ENCODE measurements at regions not wholly inside any gene's neighbourhood (a gene's known extent, or its start where the extent isn't known, plus 50 kb on each side); places are given as distances from the start of the nearest gene placed in this dataset.

GRCh38 chr1:82923931-82924330 is 1075.0 kb downstream of the TTLL7 start:
- DNase-seq, result no peak

- no peak for DNase-seq
These were observed 1077.2 kb downstream of the TTLL7 start for GRCh38 chr1:82921759-82922158.

- no peak for DNase-seq
These were observed 1078.3 kb downstream of the TTLL7 start for GRCh38 chr1:82920418-82921248.

- no peak for DNase-seq
These were observed 1079.1 kb downstream of the TTLL7 start for GRCh38 chr1:82919837-82920236.

- DNase-seq, result no peak
These were observed 1091.6 kb downstream of the TTLL7 start for GRCh38 chr1:82907313-82907712.

- no peak for DNase-seq
These were observed 1095.3 kb downstream of the TTLL7 start for GRCh38 chr1:82903626-82904025.

GRCh38 chr1:82901561-82901960 is 1097.4 kb downstream of the TTLL7 start:
- peak; percentile 65 for DNase-seq

GRCh38 chr1:82901118-82901517 is 1097.8 kb downstream of the TTLL7 start:
- peak; percentile 17 for DNase-seq

GRCh38 chr1:82899017-82899416 is 1098.3 kb downstream of the ADGRL2 start:
- DNase-seq, result no peak

GRCh38 chr1:82897549-82897948 is 1096.8 kb downstream of the ADGRL2 start:
- no peak for DNase-seq

GRCh38 chr1:82896036-82896435 is 1095.3 kb downstream of the ADGRL2 start:
- DNase-seq, result no peak

GRCh38 chr1:82894635-82895034 is 1093.9 kb downstream of the ADGRL2 start:
- DNase-seq, result no peak

- peak; percentile 94 for DNase-seq
These were observed 1093.2 kb downstream of the ADGRL2 start for GRCh38 chr1:82893712-82894470.

GRCh38 chr1:82880506-82880905 is 1079.8 kb downstream of the ADGRL2 start:
- DNase-seq, result no peak

GRCh38 chr1:82879701-82880305 is 1079.1 kb downstream of the ADGRL2 start:
- DNase-seq, result peak; percentile 77

GRCh38 chr1:82875170-82875569 is 1074.4 kb downstream of the ADGRL2 start:
- no peak for DNase-seq

- DNase-seq, result no peak
These were observed 1073.3 kb downstream of the ADGRL2 start for GRCh38 chr1:82874041-82874440.

- no peak for DNase-seq
These were observed 1069.6 kb downstream of the ADGRL2 start for GRCh38 chr1:82870332-82870731.

GRCh38 chr1:82867781-82868180 is 1067.0 kb downstream of the ADGRL2 start:
- no peak for DNase-seq

- no peak for DNase-seq
These were observed 1061.0 kb downstream of the ADGRL2 start for GRCh38 chr1:82861749-82862148.

GRCh38 chr1:82858031-82858430 is 1057.3 kb downstream of the ADGRL2 start:
- no peak for DNase-seq

GRCh38 chr1:82849460-82849859 is 1048.7 kb downstream of the ADGRL2 start:
- DNase-seq, result no peak

- no peak for DNase-seq
These were observed 1047.3 kb downstream of the ADGRL2 start for GRCh38 chr1:82848043-82848442.

- DNase-seq, result no peak
These were observed 1045.1 kb downstream of the ADGRL2 start for GRCh38 chr1:82845866-82846265.

Data from NCI-H524 treated with DMSO at 0.1 percent for 48 hours (cell line).